OCI-LY3 (cell line): ENCODE measurements at regions not wholly inside any gene's neighbourhood (a gene's known extent, or its start where the extent isn't known, plus 50 kb on each side); places are given as distances from the start of the nearest gene placed in this dataset.

Experiments
- CTCF ChIP-seq: fragments of 200-600, 300-600 bp; sonication (generic); IDR thresholded peaks from 2 replicates; pipeline ENCODE4 v1.5.1; 2014; ENCODE audit warnings: antibody characterized with exemption, low read length, low read depth
- EZH2phosphoT487 ChIP-seq: fragments of 200-600 bp; shearing (Covaris generic); IDR thresholded peaks from 2 replicates; pipeline ENCODE4 v1.6.1; 2018; ENCODE audit warnings: antibody characterized with exemption, mixed run types, low read depth

- no peak for TF ChIP-seq CTCF
- no peak for TF ChIP-seq EZH2phosphoT487
These were observed 452.5 kb downstream of the GADD45G start for GRCh38 chr9:90057361-90057760.
